ENCODE measurements at regions not wholly inside any gene's neighbourhood (a gene's known extent, or its start where the extent isn't known, plus 50 kb on each side); places are given as distances from the start of the nearest gene placed in this dataset.

DNA sequence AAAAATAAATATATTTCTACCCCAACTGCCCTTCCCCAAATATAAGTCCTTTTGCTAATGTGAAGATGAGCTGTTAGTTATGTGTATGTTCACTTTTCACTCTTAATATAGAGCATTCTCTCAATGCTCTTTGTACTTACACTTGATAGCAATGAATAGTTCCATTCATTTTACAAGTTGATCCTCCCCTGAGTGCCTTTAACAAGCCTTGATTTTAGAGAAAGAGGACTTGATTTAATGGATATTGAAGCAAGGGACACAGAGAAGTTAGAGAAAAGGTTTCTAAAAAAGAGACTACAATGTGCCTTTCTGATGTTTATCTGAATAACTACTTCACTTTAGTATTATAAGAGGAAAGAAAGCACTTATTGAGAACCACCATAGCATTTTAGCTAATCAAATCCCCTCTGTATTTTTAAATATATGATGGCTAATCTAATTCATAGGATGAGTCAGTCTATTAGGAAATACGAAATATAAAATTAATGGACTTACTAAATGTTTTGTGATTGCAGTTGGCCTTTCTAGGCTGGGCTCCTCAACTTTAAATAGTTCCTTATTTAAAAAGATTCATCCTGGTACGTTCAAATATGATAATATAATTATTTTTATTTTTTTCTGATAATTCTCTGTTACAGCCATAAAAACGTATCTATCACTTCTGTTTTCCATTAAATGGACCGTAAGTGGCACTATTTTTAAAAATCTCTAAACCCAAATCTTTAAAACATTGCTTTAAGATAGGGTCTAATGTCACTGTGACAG is 1097.8 kb upstream of the SLC10A2 start:
- H3K27me3 ChIP-seq (ENCODE audit: control insufficient read depth, insufficient read depth, low read length) = no peaks in the 10 kb centered on the region
- no peak overlapping the region for H3K4me3 ChIP-seq (ENCODE audit: low read depth, low read length)
- H3K36me3 ChIP-seq (ENCODE audit: control insufficient read depth, insufficient read depth, low read length) = no peaks in the 10 kb centered on the region
- no peak overlapping the region for H3K27ac ChIP-seq (ENCODE audit: low read depth, low read length)
- no CpG with 5 or more reads among the region's 4 CpGs for WGBS (ENCODE audit: insufficient coverage)
- H3K4me1 ChIP-seq (ENCODE audit: control insufficient read depth, insufficient read depth, low read length) = no peaks in the 10 kb centered on the region
- H3K9me3 ChIP-seq (ENCODE audit: control insufficient read depth, insufficient read depth, low read length) = no peaks in the 10 kb centered on the region
- peak in 2 of 6 donors; percentile 17 to 29 for DNase-seq (ENCODE audit: low read depth in 4 of 6, low spot score in 6 of 6)

DNA sequence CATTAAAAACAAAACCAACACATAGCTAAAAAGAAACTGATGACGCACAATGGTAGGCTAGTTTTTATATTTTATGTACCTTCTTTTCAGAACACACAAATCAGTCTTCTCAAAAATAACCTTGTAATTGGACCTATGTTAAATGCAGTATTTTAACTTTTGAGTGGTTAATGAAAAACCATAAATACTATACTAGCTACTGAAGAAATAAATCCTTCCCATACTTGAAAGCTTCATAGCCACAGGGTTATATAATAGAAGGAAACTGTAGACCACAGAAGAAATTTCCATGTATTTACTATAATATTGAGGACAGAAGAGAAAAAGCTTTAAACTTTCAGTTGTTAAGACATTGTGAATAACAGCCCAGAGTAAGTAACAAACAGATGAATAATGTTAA is 1094.3 kb upstream of the SLC10A2 start:
- no peaks in the 10 kb centered on the region for H3K9me3 ChIP-seq (ENCODE audit: control insufficient read depth, insufficient read depth, low read length)
- no peak overlapping the region for H3K4me3 ChIP-seq (ENCODE audit: low read depth, low read length)
- WGBS (ENCODE audit: insufficient coverage) = no CpG with 5 or more reads among the region's 1 CpG
- no peak for DNase-seq (ENCODE audit: low read depth in 4 of 6, low spot score in 6 of 6)
- H3K27ac ChIP-seq (ENCODE audit: low read depth, low read length) = no peak overlapping the region
- H3K27me3 ChIP-seq (ENCODE audit: control insufficient read depth, insufficient read depth, low read length) = no peaks in the 10 kb centered on the region
- no peaks in the 10 kb centered on the region for H3K36me3 ChIP-seq (ENCODE audit: control insufficient read depth, insufficient read depth, low read length)
- H3K4me1 ChIP-seq (ENCODE audit: control insufficient read depth, insufficient read depth, low read length) = no peaks in the 10 kb centered on the region

DNA sequence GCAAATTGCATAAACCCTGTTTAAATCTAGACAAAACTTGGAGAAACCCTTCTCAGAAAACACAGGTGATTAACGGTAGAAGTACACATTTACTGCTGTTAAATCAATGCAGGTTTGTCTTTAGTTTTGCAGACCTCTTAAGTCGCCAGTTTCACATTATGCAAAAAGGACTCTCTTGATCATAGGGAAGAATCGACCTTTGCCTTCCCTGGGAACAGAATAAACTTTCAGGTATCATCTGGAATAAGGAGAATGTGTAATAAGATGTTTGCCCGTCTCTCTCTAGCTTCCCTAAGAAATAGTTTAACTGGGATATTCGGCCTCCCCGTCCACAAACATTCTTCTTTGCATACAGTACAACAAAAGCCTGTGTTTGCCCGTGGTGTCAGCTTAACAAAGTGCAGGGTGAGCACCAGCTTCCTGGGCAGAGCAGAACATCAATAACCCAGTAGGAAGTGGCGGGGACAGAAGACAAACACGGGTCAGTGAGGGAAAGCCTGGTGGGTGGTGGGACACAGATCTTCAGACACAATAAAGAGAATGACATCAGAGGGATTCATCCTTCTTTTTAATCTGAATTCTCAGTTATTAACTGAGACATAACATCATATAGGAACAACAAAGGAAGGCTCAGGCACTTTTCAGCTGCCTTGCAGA is 1077.7 kb upstream of the SLC10A2 start:
- Histone ChIP-seq H3K36me3 (ENCODE audit: control insufficient read depth, insufficient read depth, low read length) (no peaks in the 10 kb centered on the region), H3K9me3 (ENCODE audit: control insufficient read depth, insufficient read depth, low read length) (no peaks in the 10 kb centered on the region), H3K27ac (ENCODE audit: low read depth, low read length) (no peak overlapping the region), H3K4me1 (ENCODE audit: control insufficient read depth, insufficient read depth, low read length) (no peaks in the 10 kb centered on the region), H3K27me3 (ENCODE audit: control insufficient read depth, insufficient read depth, low read length) (no peaks in the 10 kb centered on the region), H3K4me3 (ENCODE audit: low read depth, low read length) (no peak overlapping the region)
- DNase-seq (ENCODE audit: low read depth in 4 of 6, low spot score in 6 of 6) = peak in 2 of 6 donors; percentile 23 to 79
- 60% methylated on average over 1 of the region's 9 CpGs for WGBS (ENCODE audit: insufficient coverage)

DNA sequence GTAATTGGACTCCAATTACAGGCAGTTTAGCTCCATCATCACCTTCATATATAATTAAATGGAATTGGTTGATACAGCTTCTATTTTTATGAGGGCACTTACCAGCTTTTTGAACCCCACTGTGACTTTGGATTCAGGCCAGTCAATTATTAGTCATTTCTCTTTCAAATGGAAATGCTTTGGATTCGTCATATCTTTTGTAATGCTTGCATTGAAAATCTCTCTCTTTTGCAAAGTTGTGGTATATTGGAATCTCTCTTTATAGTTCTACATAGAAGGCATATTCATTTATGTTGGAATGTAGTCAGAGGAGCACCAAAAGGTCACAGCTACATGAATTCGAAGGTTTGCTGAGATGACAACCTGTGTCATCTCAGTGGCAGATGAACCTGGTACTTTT is 1074.3 kb upstream of the SLC10A2 start:
- peak in 1 of 6 donors; percentile 55 for DNase-seq (ENCODE audit: low read depth in 4 of 6, low spot score in 6 of 6)
- no CpG with 5 or more reads among the region's 2 CpGs for WGBS (ENCODE audit: insufficient coverage)

DNA sequence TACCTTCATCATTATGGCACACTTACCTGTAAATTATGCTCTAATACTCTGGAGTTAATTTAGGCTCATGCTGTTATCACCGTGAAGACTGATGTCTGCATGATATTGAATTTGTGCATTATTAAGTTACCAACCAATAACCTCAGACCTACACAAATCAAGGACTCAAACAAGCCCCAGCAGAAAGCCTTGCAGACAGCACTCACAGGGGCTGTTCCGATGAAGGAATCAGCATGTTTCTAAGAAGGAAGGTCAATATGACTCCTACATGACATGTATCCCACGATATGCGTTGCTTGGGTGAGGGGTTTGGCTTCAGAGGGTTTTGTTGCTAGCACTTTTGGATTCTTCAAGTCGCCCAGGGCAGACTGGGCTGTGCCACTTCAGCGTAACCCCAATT is 1071.2 kb upstream of the SLC10A2 start:
- no peak overlapping the region for H3K4me3 ChIP-seq (ENCODE audit: low read depth, low read length)
- no peaks in the 10 kb centered on the region for H3K36me3 ChIP-seq (ENCODE audit: control insufficient read depth, insufficient read depth, low read length)
- WGBS (ENCODE audit: insufficient coverage) = 88% methylated on average over 4 of the region's 6 CpGs
- no peaks in the 10 kb centered on the region for H3K27me3 ChIP-seq (ENCODE audit: control insufficient read depth, insufficient read depth, low read length)
- H3K9me3 ChIP-seq (ENCODE audit: control insufficient read depth, insufficient read depth, low read length) = no peaks in the 10 kb centered on the region
- no peaks in the 10 kb centered on the region for H3K4me1 ChIP-seq (ENCODE audit: control insufficient read depth, insufficient read depth, low read length)
- no peak overlapping the region for H3K27ac ChIP-seq (ENCODE audit: low read depth, low read length)
- DNase-seq (ENCODE audit: low read depth in 4 of 6, low spot score in 6 of 6) = no peak

More for the DNA sequence above, 1074.3 kb upstream of the SLC10A2 start:
- Histone ChIP-seq H3K9me3 (ENCODE audit: control insufficient read depth, insufficient read depth, low read length) (no peaks in the 10 kb centered on the region), H3K4me1 (ENCODE audit: control insufficient read depth, insufficient read depth, low read length) (no peaks in the 10 kb centered on the region), H3K27ac (ENCODE audit: low read depth, low read length) (no peak overlapping the region), H3K27me3 (ENCODE audit: control insufficient read depth, insufficient read depth, low read length) (no peaks in the 10 kb centered on the region), H3K36me3 (ENCODE audit: control insufficient read depth, insufficient read depth, low read length) (no peaks in the 10 kb centered on the region), H3K4me3 (ENCODE audit: low read depth, low read length) (no peak overlapping the region)

DNA sequence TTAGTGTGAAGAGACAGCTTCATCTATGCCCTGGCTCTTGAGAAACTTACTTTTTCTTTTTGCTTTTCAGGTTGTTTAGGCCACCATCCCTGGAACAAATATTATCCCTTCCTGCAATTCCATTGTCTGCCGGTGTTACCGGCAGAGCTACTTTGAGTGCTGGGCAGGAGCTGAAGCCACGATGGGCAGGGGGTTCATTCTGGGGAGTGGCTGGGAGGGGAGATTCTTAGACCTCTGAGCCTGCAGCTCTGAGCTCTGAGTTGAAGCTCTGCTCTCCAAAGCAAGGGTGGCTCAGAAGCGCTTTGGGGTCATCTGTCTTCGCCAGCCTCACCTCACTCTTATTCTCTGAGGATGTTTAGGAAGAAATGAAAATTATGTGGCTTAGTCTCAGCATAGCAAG is 1066.6 kb upstream of the SLC10A2 start:
- H3K4me3 ChIP-seq (ENCODE audit: low read depth, low read length) = no peak overlapping the region
- H3K27ac ChIP-seq (ENCODE audit: low read depth, low read length) = no peak overlapping the region
- H3K36me3 ChIP-seq (ENCODE audit: control insufficient read depth, insufficient read depth, low read length) = no peaks in the 10 kb centered on the region
- H3K27me3 ChIP-seq (ENCODE audit: control insufficient read depth, insufficient read depth, low read length) = no peaks in the 10 kb centered on the region
- no peak for DNase-seq (ENCODE audit: low read depth in 4 of 6, low spot score in 6 of 6)
- H3K9me3 ChIP-seq (ENCODE audit: control insufficient read depth, insufficient read depth, low read length) = no peaks in the 10 kb centered on the region
- WGBS (ENCODE audit: insufficient coverage) = 100% methylated on average over 1 of the region's 5 CpGs
- H3K4me1 ChIP-seq (ENCODE audit: control insufficient read depth, insufficient read depth, low read length) = no peaks in the 10 kb centered on the region

DNA sequence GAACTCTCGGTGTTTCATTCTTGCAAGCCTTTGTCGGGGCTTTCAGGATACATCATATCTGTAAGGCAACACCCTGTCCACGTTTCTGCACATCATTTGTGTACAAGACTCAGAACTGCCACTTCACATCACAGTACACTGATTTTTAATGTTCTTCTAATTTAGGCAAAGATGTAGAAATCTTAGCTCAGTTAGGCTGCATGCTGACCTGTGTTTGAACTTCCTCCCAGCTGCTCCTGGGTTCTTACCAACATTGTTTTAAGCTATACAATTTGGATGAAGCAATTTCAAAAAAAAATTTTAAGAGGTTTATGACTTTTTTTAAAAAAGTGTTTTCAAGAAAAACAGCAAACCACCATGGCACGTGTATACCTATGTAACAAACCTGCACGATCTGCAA is 1047.9 kb upstream of the SLC10A2 start:
- no CpG with 5 or more reads among the region's 5 CpGs for WGBS (ENCODE audit: insufficient coverage)
- no peaks in the 10 kb centered on the region for H3K9me3 ChIP-seq (ENCODE audit: control insufficient read depth, insufficient read depth, low read length)
- H3K4me3 ChIP-seq (ENCODE audit: low read depth, low read length) = no peak overlapping the region
- no peaks in the 10 kb centered on the region for H3K4me1 ChIP-seq (ENCODE audit: control insufficient read depth, insufficient read depth, low read length)
- no peak overlapping the region for H3K27ac ChIP-seq (ENCODE audit: low read depth, low read length)
- peak in 1 of 6 donors; percentile 3 for DNase-seq (ENCODE audit: low read depth in 4 of 6, low spot score in 6 of 6)
- H3K36me3 ChIP-seq (ENCODE audit: control insufficient read depth, insufficient read depth, low read length) = no peaks in the 10 kb centered on the region
- no peaks in the 10 kb centered on the region for H3K27me3 ChIP-seq (ENCODE audit: control insufficient read depth, insufficient read depth, low read length)

DNA sequence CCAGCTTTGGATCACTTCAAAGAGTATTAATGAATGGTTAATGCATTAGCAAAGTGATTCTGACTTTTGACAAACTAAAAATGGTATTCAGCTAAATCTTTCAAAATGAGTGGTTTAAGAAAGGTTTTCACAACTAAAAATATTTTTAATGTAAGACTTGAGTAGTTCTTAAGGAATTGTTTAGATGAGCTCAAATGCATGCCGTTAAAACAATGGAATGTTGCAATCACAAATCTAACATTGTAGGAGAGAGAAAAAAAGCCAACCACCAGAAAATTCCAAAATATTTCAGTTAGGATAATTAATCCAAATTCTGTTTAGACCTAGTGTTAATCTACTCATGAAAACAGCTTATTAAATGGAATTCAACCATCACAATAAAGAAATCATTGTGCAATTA is 1044.8 kb upstream of the SLC10A2 start:
- Histone ChIP-seq H3K4me1 (ENCODE audit: control insufficient read depth, insufficient read depth, low read length) (no peaks in the 10 kb centered on the region), H3K4me3 (ENCODE audit: low read depth, low read length) (no peak overlapping the region), H3K27me3 (ENCODE audit: control insufficient read depth, insufficient read depth, low read length) (no peaks in the 10 kb centered on the region), H3K27ac (ENCODE audit: low read depth, low read length) (no peak overlapping the region), H3K36me3 (ENCODE audit: control insufficient read depth, insufficient read depth, low read length) (no peaks in the 10 kb centered on the region), H3K9me3 (ENCODE audit: control insufficient read depth, insufficient read depth, low read length) (no peaks in the 10 kb centered on the region)
- no CpG with 5 or more reads among the region's 1 CpG for WGBS (ENCODE audit: insufficient coverage)
- no peak for DNase-seq (ENCODE audit: low read depth in 4 of 6, low spot score in 6 of 6)

DNA sequence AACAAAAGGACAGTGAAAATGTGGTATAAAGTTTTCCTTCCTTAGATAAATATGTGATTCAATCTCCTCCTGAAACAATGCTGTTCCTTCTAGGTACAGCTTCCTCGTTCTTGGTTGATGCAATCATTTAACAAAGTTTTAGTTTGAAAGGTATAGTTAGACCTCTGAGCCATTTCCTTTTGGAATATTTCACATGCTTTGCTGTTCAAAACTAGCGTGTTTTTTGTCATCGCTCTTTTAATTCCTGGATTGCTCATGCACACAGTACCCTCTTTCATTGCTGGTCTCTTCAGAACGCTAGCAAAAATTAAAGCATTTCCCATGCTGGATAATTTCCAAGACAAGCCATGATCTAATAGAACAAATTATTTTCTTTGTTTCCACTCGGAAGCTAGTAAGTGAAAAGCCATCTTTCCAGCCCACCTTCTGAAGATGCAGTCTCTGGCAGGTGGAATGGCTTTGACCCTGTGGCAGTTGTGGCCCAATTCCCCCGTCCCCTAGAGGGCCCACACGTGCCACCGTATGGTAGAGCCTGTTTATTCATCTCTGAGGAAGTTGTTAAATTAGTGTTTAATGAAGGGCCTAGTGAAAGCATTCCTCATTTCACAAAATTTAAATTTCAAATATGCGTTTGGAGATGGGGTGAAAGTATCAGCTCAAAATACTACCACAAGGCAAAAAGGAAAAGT is 1040.6 kb upstream of the SLC10A2 start:
- H3K4me3 ChIP-seq (ENCODE audit: low read depth, low read length) = no peak overlapping the region
- no peaks in the 10 kb centered on the region for H3K9me3 ChIP-seq (ENCODE audit: control insufficient read depth, insufficient read depth, low read length)
- H3K27me3 ChIP-seq (ENCODE audit: control insufficient read depth, insufficient read depth, low read length) = no peaks in the 10 kb centered on the region
- H3K4me1 ChIP-seq (ENCODE audit: control insufficient read depth, insufficient read depth, low read length) = no peaks in the 10 kb centered on the region
- peak in 2 of 6 donors; percentile 10 to 11 for DNase-seq (ENCODE audit: low read depth in 4 of 6, low spot score in 6 of 6)
- no peak overlapping the region for H3K27ac ChIP-seq (ENCODE audit: low read depth, low read length)
- H3K36me3 ChIP-seq (ENCODE audit: control insufficient read depth, insufficient read depth, low read length) = no peaks in the 10 kb centered on the region
- WGBS (ENCODE audit: insufficient coverage) = 75% methylated on average over 4 of the region's 9 CpGs
